ENCODE measurements at regions not wholly inside any gene's neighbourhood (a gene's known extent, or its start where the extent isn't known, plus 50 kb on each side); places are given as distances from the start of the nearest gene placed in this dataset.

GRCh38 chr2:221204699-221205098 is 367.4 kb downstream of the EPHA4 start:
- TF ChIP-seq CTCF (IDR thresholded peaks at IDR 0.05; ENCODE audit: insufficient read depth, low read depth, low read length) (no peak), EZH2 (IDR thresholded peaks at IDR 0.05; ENCODE audit: insufficient read depth, low read length) (no peak)
- H3K4me3 Mint-ChIP-seq (ENCODE audit: unreplicated experiment), result no peak overlapping the region
- peaks cover 4% of the 10 kb centered on the region for H3K27me3 Mint-ChIP-seq (ENCODE audit: low read depth, unreplicated experiment)
- no peak overlapping the region for H3K4me3 ChIP-seq (ENCODE audit: insufficient read depth, low read depth, low read length)
- H3K79me2 ChIP-seq (ENCODE audit: insufficient read depth, low read length), result no peaks in the 10 kb centered on the region
- H3K27ac ChIP-seq (ENCODE audit: low read depth, low read length), result no peak overlapping the region
- no peak overlapping the region for H3K27ac Mint-ChIP-seq (ENCODE audit: unreplicated experiment)
- H3K9me3 ChIP-seq (ENCODE audit: insufficient read depth, low read depth, low read length), result no peaks in the 10 kb centered on the region
- no peaks in the 10 kb centered on the region for H3K36me3 Mint-ChIP-seq (ENCODE audit: low read depth, unreplicated experiment)
- no peaks in the 10 kb centered on the region for H3K9me3 Mint-ChIP-seq (ENCODE audit: unreplicated experiment)
- no peak overlapping the region for H3K9ac ChIP-seq (ENCODE audit: low read length)
- no peak overlapping the region for H2AFZ ChIP-seq (ENCODE audit: low read depth, low read length)
- no peaks in the 10 kb centered on the region for H3K4me1 Mint-ChIP-seq (ENCODE audit: low read depth, unreplicated experiment)
- no peaks in the 10 kb centered on the region for H3K27me3 ChIP-seq (ENCODE audit: insufficient read depth, low read length)
- H3K36me3 ChIP-seq (ENCODE audit: insufficient read depth, low read length), result no peaks in the 10 kb centered on the region
- DNase-seq (ENCODE audit: low read depth), result no peak
- no peak overlapping the region for H3K4me2 ChIP-seq (ENCODE audit: low read length)
- H3K4me1 ChIP-seq (ENCODE audit: insufficient read depth, low read length), result no peaks in the 10 kb centered on the region
- no peak for FAIRE-seq
- H4K20me1 ChIP-seq (ENCODE audit: insufficient read depth, low read length), result no peaks in the 10 kb centered on the region

GRCh38 chr2:221205103-221205673 is 366.9 kb downstream of the EPHA4 start:
- Mint-ChIP-seq H3K36me3 (ENCODE audit: low read depth, unreplicated experiment) (no peaks in the 10 kb centered on the region), H3K4me1 (ENCODE audit: low read depth, unreplicated experiment) (no peaks in the 10 kb centered on the region)
- no peak for FAIRE-seq

More at GRCh38 chr2:221205103-221205673, 366.9 kb downstream of the EPHA4 start:
- Histone ChIP-seq H2AFZ (ENCODE audit: low read depth, low read length) (no peak overlapping the region), H3K4me1 (ENCODE audit: insufficient read depth, low read length) (no peaks in the 10 kb centered on the region), H4K20me1 (ENCODE audit: insufficient read depth, low read length) (no peaks in the 10 kb centered on the region), H3K79me2 (ENCODE audit: insufficient read depth, low read length) (no peaks in the 10 kb centered on the region), H3K27ac (ENCODE audit: low read depth, low read length) (no peak overlapping the region), H3K9ac (ENCODE audit: low read length) (no peak overlapping the region), H3K27me3 (ENCODE audit: insufficient read depth, low read length) (no peaks in the 10 kb centered on the region), H3K4me3 (ENCODE audit: insufficient read depth, low read depth, low read length) (no peak overlapping the region), H3K9me3 (ENCODE audit: insufficient read depth, low read depth, low read length) (no peaks in the 10 kb centered on the region), H3K4me2 (ENCODE audit: low read length) (no peak overlapping the region), H3K36me3 (ENCODE audit: insufficient read depth, low read length) (no peaks in the 10 kb centered on the region)
- Mint-ChIP-seq H3K27ac (ENCODE audit: unreplicated experiment) (no peak overlapping the region), H3K4me3 (ENCODE audit: unreplicated experiment) (no peak overlapping the region), H3K9me3 (ENCODE audit: unreplicated experiment) (no peaks in the 10 kb centered on the region), H3K27me3 (ENCODE audit: low read depth, unreplicated experiment) (peaks cover 4% of the 10 kb centered on the region)
- TF ChIP-seq EZH2 (IDR thresholded peaks at IDR 0.05; ENCODE audit: insufficient read depth, low read length) (no peak), CTCF (IDR thresholded peaks at IDR 0.05; ENCODE audit: insufficient read depth, low read depth, low read length) (no peak)
- DNase-seq (ENCODE audit: low read depth), result no peak
